GM19043 (cell line): ENCODE measurements at regions not wholly inside any gene's neighbourhood (a gene's known extent, or its start where the extent isn't known, plus 50 kb on each side); places are given as distances from the start of the nearest gene placed in this dataset.

Experiments
- ATAC-seq: cut with Tn5 transposase; IDR thresholded peaks from one replicate; pipeline ENCODE4 v1.9.1; 2021; ENCODE audit warnings: low read depth; ENCODE audit not compliant: unreplicated experiment

GRCh38 chr4:128512767-128513322, 225.2 kb upstream of the PGRMC2 start:
- ATAC-seq, result no peak

GRCh38 chr4:128512161-128512560, 224.5 kb upstream of the PGRMC2 start:
- no peak for ATAC-seq

DNA sequence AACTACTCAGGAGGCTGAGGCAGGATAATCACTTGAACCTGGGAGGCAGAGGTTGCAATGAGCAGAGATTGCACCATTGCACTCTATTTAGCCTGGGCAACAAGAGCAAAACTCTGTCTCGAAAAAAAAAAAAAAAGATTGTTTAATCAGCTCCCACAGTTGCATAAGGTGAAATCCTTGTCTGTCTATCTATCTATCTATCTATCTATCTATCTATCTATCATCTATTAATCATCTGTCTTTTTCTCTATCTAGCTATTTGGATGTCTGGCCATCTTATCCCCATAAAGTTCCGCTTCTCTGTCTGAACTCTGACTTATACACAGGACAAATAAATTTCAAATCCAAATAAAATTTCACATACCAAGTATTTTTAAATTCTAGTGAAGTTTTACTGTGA, 223.2 kb upstream of the PGRMC2 start:
- ATAC-seq, result no peak

DNA sequence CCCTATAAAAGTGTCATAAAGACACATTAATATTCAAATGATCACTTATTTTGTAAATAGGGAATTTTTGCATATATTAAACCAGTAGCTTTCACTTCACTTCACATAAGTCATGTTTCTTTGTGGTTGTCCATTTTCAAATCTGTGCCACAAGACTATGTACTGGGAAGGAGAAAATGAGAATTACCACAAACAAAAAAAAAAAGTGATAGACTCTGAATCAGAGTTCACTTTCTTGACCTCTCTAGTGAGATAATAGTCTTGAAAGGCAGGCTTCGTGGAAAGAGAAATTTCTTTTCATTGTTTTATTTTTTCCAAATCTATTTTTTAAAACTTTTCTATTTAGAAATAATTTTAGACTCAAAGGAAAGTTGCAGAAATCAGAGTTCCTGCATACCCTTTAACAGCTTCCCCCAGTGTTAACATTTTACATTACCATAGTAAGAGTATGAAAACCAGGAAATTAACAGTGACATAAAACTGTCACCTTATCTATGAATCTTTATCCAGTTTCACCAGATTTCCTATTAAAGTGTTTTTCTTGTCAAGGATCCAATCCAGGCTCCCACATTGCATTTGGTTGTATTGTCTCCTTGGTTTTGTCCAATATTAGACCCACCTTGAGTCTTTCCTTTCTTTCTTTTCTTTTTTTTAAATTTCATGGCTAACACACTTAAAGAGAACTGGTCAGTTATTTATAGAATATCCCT, 215.4 kb upstream of the PGRMC2 start:
- no peak for ATAC-seq

DNA sequence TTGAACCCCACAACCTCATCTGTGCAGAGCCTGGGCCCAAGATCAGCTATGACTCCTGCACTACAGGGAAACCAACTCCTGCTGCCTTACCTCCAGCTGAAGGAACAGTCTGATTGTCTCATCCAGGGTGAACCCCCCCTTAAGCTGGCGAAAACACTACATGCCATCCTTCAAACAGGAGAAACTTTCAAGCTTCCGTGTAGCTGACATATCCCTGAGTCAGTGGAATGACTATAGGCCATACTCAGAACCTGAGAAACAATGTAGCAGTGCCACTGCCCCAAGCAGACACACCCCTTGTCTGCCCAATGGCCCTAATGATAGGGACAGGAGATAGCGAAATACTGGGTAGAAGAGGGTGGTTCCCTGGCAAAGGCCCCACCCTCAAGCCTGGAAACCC, 213.6 kb upstream of the PGRMC2 start:
- ATAC-seq, result no peak

GRCh38 chr4:128488055-128488705, 200.6 kb upstream of the PGRMC2 start:
- ATAC-seq, result no peak

DNA sequence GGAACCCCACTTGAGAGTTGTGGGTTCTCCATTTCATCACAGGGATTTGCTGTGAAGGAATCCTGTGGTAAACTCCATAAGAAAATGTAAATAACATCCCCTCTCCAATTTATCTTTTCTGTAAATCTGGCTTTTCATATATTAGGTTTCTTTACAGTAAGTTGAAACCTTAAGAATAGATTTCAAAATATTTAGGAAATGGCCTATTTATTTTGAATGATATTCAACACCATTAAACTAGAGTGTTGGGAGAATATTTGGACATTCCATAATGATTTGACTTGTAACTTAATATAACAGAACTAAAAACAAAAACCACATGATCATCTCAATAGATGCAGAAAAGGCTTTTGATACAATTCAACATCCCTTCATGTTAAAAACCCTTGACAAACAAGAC, 197.3 kb upstream of the PGRMC2 start:
- ATAC-seq, result no peak

- ATAC-seq, result no peak
Measured at GRCh38 chr4:128483816-128484215, 196.2 kb upstream of the PGRMC2 start.

DNA sequence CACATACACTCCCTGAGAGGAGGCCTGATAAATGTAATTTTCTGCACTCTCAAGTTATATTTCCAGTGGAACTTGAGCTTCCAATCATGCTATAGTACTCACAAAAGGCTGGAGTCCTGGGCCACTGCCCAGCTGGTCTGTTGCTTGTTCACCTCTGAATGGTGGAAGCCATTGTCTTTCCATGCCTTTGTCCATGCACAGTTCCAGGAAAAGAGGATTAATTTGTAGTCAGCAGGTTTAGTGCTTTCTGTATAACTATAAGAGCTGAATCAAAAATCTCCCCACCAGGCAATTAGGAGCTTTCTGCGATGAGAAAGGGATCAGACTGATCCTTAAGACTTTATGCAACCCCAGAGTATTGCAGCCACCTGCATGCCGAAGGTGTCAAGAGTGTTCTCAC, 195.4 kb upstream of the PGRMC2 start:
- ATAC-seq, result no peak

GRCh38 chr4:128481752-128482480, 194.3 kb upstream of the PGRMC2 start:
- ATAC-seq, result no peak

- no peak for ATAC-seq
Measured at GRCh38 chr4:128480945-128481344, 193.3 kb upstream of the PGRMC2 start.

DNA sequence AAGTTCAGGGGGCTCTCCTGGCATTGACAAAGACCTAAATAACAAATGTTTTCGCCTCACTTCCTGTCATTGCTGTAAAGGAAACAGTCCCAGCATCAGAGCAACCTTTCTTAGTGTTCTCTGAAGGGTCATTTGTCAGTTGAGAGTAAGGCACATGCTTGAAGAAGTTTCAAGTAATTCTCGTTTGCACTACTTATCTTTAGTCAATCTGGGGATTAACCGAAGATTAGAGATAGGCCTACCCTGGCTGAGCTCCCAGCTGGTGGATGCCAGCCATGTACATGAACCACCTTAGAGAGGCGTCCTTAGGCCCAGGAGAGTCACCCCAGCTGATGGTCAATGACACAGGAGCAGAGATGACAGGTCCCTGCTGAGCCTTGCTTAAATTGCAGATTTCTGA, 189.9 kb upstream of the PGRMC2 start:
- no peak for ATAC-seq

DNA sequence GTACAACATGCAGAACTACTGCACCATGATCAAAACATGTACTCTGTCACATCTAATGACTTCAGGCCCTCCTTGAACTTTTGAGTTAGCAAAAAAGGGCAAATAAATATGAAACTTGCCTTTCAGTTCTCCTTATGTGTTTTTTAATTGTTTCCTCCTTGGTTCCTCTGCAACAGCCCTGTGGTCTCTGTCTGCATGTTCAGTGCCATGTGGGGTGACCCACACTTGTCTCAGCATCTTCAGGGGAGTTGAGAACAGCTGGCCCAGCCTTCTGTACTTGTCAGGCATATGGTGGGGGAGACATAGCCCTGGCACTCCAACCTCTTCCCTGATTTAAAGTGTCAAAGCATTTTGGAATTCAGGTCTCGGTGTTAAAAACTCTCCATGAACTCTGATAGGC, 188.0 kb upstream of the PGRMC2 start:
- ATAC-seq, result no peak

DNA sequence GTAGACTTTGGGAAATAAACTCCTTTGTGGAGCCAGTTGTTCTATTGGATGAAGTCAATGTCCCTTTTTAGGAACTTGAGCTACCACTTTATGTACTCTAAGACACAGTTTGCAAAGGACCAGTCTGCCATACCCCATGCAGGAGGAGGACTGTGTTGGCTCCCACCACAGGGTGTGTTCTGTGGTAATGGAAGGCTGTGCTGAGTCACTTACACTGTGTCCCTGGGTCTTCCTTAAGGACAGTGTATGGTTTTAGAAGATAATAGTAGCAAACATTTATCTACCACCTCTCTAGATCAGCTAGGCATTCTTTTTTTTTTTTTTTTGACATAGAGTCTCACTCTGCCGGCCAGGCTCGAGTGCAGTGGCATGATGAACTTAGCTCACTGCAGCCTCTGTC, 184.0 kb upstream of the PGRMC2 start:
- no peak for ATAC-seq

DNA sequence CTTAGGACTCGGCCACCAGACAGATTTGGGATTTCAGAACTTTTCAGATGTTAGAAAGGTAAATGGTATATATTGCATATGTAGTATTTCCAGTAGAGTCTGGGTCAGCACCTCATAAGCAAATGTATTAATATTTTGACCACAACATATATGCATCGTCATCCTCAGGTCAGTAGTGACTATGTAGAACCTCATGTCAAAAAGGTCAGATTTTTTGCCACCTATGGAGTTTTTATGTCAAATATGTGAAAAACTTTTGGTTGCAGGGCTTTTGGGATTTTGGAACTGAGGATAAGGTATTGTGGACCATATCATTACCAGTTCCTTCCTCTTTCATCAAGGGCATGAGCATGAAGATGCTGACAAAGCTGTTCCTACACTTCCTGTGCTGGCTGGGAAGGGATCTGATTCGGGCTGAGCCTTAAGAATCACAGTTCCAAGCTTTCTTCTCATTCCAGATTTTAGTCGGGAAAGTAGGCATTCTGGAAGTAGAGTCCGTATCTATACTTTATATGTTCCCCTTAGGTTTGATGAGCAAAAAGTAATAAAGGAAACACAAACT, 183.0 kb upstream of the PGRMC2 start:
- ATAC-seq, result no peak

DNA sequence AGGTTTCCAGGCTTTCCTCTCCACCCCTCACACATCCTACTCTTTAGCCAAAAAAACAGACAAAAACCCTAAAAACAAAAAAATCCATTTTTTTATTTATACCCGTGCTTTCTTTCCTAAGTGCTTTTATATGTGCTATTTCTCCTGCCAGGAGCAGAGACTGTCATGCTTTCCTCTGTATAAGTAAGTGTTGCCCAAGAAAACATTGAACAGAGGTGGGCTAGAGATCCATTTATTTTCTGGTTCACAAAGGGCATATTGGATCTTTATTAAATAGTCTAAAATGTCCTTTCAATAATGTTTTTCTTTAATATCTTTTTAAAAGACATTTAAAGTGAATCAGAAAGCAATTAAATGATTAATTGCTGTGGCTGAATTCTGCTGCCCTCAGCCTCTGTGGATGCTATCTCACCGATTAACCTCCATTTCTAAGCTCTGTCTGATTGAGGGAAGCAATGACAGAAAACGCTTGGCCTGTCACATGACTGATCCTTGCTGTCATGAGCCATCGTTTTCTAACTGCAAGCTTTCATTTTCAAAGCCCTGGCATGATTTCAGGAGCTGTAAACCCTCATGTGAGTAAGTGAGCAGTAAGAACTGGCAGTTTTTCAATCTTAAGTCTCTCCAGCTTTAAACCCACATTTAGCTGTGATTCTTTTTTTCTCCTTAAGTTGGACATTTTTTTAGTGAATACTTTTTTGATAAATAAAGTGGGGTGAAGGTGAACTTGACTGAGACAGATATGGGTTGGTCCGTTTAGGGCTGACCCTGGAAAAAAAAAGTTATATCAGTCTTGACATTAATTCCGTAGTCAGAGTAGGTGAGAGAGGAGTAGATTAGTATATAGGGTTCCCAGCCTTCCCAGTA, 180.7 kb upstream of the PGRMC2 start:
- ATAC-seq, result no peak

GRCh38 chr4:128465523-128465922, 177.9 kb upstream of the PGRMC2 start:
- no peak for ATAC-seq

DNA sequence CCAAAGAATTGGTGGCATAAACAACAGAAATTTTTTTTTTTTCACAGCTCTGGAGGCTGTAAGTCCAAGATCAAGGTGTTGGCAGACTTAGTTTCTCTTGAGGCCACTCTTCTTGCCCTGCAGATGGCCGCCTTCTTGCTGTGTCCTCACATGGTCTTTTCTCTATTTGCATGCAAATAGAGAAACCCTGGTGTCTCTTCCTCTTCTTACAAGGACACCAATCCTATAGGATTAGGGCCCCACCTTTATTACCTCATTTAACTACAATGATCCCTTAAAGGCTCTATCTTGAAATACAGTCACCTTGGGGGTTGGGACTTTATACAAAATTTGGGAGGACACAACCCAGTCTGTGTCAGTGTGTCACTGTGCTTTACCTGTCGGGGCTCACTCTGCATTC, 175.4 kb upstream of the PGRMC2 start:
- no peak for ATAC-seq

- no peak for ATAC-seq
Measured at GRCh38 chr4:128462103-128462783, 174.6 kb upstream of the PGRMC2 start.
